ENCODE measurements at regions not wholly inside any gene's neighbourhood (a gene's known extent, or its start where the extent isn't known, plus 50 kb on each side); places are given as distances from the start of the nearest gene placed in this dataset.

GRCh38 chr10:113239566-113240350 is 289.7 kb downstream of the TCF7L2 start:
- no peak for TF ChIP-seq CTCF (IDR thresholded peaks at IDR 0.05)
- TF ChIP-seq POLR2A (IDR thresholded peaks at IDR 0.05), result no peak
